Gastrocnemius medialis (tissue), 4 donors: ENCODE measurements at regions not wholly inside any gene's neighbourhood (a gene's known extent, or its start where the extent isn't known, plus 50 kb on each side); places are given as distances from the start of the nearest gene placed in this dataset.

ENCODE experiments used
- POLR2A ChIP-seq, 2 donors: fragments of 450-650 bp; IDR thresholded peaks; one replicate each; pipeline ENCODE4 v1.6.1; 2017; ENCODE audit warnings: antibody characterized with exemption in 2 of 2, mild to moderate bottlenecking in 2 of 2, moderate library complexity in 2 of 2
- TF ChIP-seq, protein P1 (sequence below), 5 experiments: fragments of 450-650 bp in 3 of 5; fragments of 200-600 bp in 2 of 5; sonication (generic) in 2 of 5; IDR thresholded peaks in 4 of 5; conservative IDR thresholded peaks in 1 of 5; 1 replicate in 4 of 5; 2 replicates in 1 of 5; pipeline ENCODE4 v1.5.1; 2016 to 2019; ENCODE audit warnings: antibody characterized with exemption in 5 of 5, mild to moderate bottlenecking in 3 of 5, moderate library complexity in 3 of 5

DNA sequence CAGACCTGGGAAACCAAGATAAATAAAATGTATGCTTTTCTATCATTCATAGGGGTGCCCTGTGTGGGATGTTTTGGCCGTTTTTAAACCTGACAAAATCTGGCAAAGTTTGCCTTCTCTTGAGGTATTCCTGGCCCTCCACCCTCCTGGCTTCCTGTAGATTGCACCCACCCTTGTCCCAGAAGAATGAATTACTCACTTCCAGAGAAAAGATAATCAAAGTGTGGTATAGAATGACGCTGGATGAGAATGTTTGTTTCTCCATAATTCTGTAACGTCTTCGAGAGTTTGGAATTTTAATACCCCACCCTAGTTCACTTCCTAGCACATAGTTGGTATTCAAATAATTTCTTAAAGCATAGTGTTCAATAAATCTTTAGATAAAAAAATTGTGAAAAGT lies 519.7 kb upstream of the PFKP start:
- TF ChIP-seq, protein P1, sequence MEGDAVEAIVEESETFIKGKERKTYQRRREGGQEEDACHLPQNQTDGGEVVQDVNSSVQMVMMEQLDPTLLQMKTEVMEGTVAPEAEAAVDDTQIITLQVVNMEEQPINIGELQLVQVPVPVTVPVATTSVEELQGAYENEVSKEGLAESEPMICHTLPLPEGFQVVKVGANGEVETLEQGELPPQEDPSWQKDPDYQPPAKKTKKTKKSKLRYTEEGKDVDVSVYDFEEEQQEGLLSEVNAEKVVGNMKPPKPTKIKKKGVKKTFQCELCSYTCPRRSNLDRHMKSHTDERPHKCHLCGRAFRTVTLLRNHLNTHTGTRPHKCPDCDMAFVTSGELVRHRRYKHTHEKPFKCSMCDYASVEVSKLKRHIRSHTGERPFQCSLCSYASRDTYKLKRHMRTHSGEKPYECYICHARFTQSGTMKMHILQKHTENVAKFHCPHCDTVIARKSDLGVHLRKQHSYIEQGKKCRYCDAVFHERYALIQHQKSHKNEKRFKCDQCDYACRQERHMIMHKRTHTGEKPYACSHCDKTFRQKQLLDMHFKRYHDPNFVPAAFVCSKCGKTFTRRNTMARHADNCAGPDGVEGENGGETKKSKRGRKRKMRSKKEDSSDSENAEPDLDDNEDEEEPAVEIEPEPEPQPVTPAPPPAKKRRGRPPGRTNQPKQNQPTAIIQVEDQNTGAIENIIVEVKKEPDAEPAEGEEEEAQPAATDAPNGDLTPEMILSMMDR (IDR thresholded peaks at IDR 0.05 in 4 of 5, conservative IDR thresholded peaks at IDR 0.05 in 1 of 5) = no peak
- TF ChIP-seq POLR2A (IDR thresholded peaks at IDR 0.05) = no peak
